ENCODE measurements at regions not wholly inside any gene's neighbourhood (a gene's known extent, or its start where the extent isn't known, plus 50 kb on each side); places are given as distances from the start of the nearest gene placed in this dataset.

- Histone ChIP-seq H3K9ac (ENCODE audit: low read length) (no peak overlapping the region), H2AFZ (ENCODE audit: low read length) (no peak overlapping the region), H3K27ac (ENCODE audit: low read depth, low read length, poor library complexity, severe bottlenecking) (no peak overlapping the region), H3K4me2 (ENCODE audit: low read length) (no peak overlapping the region), H3F3A (ENCODE audit: insufficient read depth, low read length) (no peaks in the 10 kb centered on the region), H3K9me3 (ENCODE audit: low read length) (no peaks in the 10 kb centered on the region), H3K27me3 (ENCODE audit: insufficient read depth, low read length) (no peaks in the 10 kb centered on the region), H3K79me2 (ENCODE audit: insufficient read depth, low read length) (no peaks in the 10 kb centered on the region), H3K4me3 (ENCODE audit: low read depth, low read length, poor library complexity, severe bottlenecking) (no peak overlapping the region), H4K20me1 (ENCODE audit: insufficient read depth, low read length) (no peaks in the 10 kb centered on the region), H3K9me2 (ENCODE audit: low read depth, low read length) (no peaks in the 10 kb centered on the region), H3K36me3 (ENCODE audit: insufficient read depth, low read length) (no peaks in the 10 kb centered on the region), H3K4me1 (ENCODE audit: insufficient read depth, low read length, severe bottlenecking) (no peaks in the 10 kb centered on the region)
- no peak for TF ChIP-seq EZH2 (IDR thresholded peaks at IDR 0.05; ENCODE audit: borderline replicate concordance, low read length)
- no peak for TF ChIP-seq CTCF (IDR thresholded peaks at IDR 0.05; ENCODE audit: low read length)
Observed at GRCh38 chr1:22218618-22219250, 75.8 kb upstream of the WNT4 start.

- H3K27me3 ChIP-seq (ENCODE audit: insufficient read depth, low read length): no peaks in the 10 kb centered on the region
Observed at GRCh38 chr1:22221233-22221780, 78.4 kb upstream of the WNT4 start.

GRCh38 chr1:22222723-22223122 lies 79.8 kb upstream of the WNT4 start:
- Histone ChIP-seq H2AFZ (ENCODE audit: low read length) (no peak overlapping the region), H3K79me2 (ENCODE audit: insufficient read depth, low read length) (no peaks in the 10 kb centered on the region), H3K36me3 (ENCODE audit: insufficient read depth, low read length) (no peaks in the 10 kb centered on the region), H4K20me1 (ENCODE audit: insufficient read depth, low read length) (no peaks in the 10 kb centered on the region), H3F3A (ENCODE audit: insufficient read depth, low read length) (no peaks in the 10 kb centered on the region), H3K4me2 (ENCODE audit: low read length) (no peak overlapping the region), H3K27ac (ENCODE audit: low read depth, low read length, poor library complexity, severe bottlenecking) (no peak overlapping the region), H3K4me1 (ENCODE audit: insufficient read depth, low read length, severe bottlenecking) (no peaks in the 10 kb centered on the region), H3K4me3 (ENCODE audit: low read depth, low read length, poor library complexity, severe bottlenecking) (no peak overlapping the region), H3K9ac (ENCODE audit: low read length) (no peak overlapping the region), H3K9me3 (ENCODE audit: low read length) (no peaks in the 10 kb centered on the region), H3K9me2 (ENCODE audit: low read depth, low read length) (no peaks in the 10 kb centered on the region), H3K27me3 (ENCODE audit: insufficient read depth, low read length) (no peaks in the 10 kb centered on the region)
- TF ChIP-seq EZH2 (IDR thresholded peaks at IDR 0.05; ENCODE audit: borderline replicate concordance, low read length) (no peak), CTCF (IDR thresholded peaks at IDR 0.05; ENCODE audit: low read length) (no peak)

More at GRCh38 chr1:22221233-22221780, 78.4 kb upstream of the WNT4 start:
- H4K20me1 ChIP-seq (ENCODE audit: insufficient read depth, low read length): no peaks in the 10 kb centered on the region
- H3K4me1 ChIP-seq (ENCODE audit: insufficient read depth, low read length, severe bottlenecking): no peaks in the 10 kb centered on the region
- no peaks in the 10 kb centered on the region for H3K9me2 ChIP-seq (ENCODE audit: low read depth, low read length)
- no peaks in the 10 kb centered on the region for H3K36me3 ChIP-seq (ENCODE audit: insufficient read depth, low read length)
- TF ChIP-seq EZH2 (IDR thresholded peaks at IDR 0.05; ENCODE audit: borderline replicate concordance, low read length) (no peak), CTCF (IDR thresholded peaks at IDR 0.05; ENCODE audit: low read length) (no peak)
- H3K9me3 ChIP-seq (ENCODE audit: low read length): no peaks in the 10 kb centered on the region
- no peak overlapping the region for H3K4me3 ChIP-seq (ENCODE audit: low read depth, low read length, poor library complexity, severe bottlenecking)
- no peak overlapping the region for H3K9ac ChIP-seq (ENCODE audit: low read length)
- H3K4me2 ChIP-seq (ENCODE audit: low read length): no peak overlapping the region
- H2AFZ ChIP-seq (ENCODE audit: low read length): no peak overlapping the region
- no peaks in the 10 kb centered on the region for H3F3A ChIP-seq (ENCODE audit: insufficient read depth, low read length)
- H3K79me2 ChIP-seq (ENCODE audit: insufficient read depth, low read length): no peaks in the 10 kb centered on the region
- no peak overlapping the region for H3K27ac ChIP-seq (ENCODE audit: low read depth, low read length, poor library complexity, severe bottlenecking)

Data from OCI-LY1 (cell line).